PC-3 (cell line): ENCODE measurements at regions not wholly inside any gene's neighbourhood (a gene's known extent, or its start where the extent isn't known, plus 50 kb on each side); places are given as distances from the start of the nearest gene placed in this dataset.

Experiments used
- EZH2 ChIP-seq: fragments of 300-600 bp; sonication (generic); IDR thresholded peaks from one replicate; pipeline ENCODE4 v1.6.1; 2017; ENCODE audit warnings: antibody characterized with exemption, mild to moderate bottlenecking, low read length; ENCODE audit not compliant: unreplicated experiment
- EZH2phosphoT487 ChIP-seq: fragments of 300-600 bp; sonication (generic); IDR thresholded peaks from 2 replicates; pipeline ENCODE4 v1.6.1; 2018; ENCODE audit warnings: mild to moderate bottlenecking, antibody characterized with exemption, low read length, borderline replicate concordance
- TF ChIP-seq, protein P1 (sequence below): fragments of 300-600 bp; sonication (generic); conservative IDR thresholded peaks from 2 replicates; pipeline ENCODE4 v1.5.1; 2017; ENCODE audit warnings: antibody characterized with exemption, low read depth, mild to moderate bottlenecking, low read length

DNA sequence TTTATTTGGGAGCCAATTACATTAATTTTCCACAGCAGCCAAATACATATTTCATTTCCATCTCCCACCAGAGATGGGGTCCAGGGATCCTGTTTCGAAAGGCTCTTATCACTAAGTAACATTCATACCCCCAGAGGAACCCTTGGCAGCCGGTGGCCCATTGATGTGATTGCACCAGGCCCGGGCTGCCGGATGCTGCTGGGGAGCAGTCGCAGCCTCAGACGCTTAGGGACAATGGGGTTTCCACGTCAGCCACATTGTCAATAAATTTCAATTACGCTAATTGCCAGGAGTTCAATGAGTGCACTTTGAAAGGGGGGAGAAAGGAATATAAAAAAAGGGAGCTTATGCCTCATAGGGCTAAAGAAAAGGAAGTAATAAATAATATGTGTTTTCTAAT is 478.8 kb upstream of the ADAMTS16 start:
- TF ChIP-seq, protein P1, sequence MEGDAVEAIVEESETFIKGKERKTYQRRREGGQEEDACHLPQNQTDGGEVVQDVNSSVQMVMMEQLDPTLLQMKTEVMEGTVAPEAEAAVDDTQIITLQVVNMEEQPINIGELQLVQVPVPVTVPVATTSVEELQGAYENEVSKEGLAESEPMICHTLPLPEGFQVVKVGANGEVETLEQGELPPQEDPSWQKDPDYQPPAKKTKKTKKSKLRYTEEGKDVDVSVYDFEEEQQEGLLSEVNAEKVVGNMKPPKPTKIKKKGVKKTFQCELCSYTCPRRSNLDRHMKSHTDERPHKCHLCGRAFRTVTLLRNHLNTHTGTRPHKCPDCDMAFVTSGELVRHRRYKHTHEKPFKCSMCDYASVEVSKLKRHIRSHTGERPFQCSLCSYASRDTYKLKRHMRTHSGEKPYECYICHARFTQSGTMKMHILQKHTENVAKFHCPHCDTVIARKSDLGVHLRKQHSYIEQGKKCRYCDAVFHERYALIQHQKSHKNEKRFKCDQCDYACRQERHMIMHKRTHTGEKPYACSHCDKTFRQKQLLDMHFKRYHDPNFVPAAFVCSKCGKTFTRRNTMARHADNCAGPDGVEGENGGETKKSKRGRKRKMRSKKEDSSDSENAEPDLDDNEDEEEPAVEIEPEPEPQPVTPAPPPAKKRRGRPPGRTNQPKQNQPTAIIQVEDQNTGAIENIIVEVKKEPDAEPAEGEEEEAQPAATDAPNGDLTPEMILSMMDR: no peak
- TF ChIP-seq EZH2phosphoT487 (no peak), EZH2 (no peak)
